ENCODE measurements at regions not wholly inside any gene's neighbourhood (a gene's known extent, or its start where the extent isn't known, plus 50 kb on each side); places are given as distances from the start of the nearest gene placed in this dataset.

DNA sequence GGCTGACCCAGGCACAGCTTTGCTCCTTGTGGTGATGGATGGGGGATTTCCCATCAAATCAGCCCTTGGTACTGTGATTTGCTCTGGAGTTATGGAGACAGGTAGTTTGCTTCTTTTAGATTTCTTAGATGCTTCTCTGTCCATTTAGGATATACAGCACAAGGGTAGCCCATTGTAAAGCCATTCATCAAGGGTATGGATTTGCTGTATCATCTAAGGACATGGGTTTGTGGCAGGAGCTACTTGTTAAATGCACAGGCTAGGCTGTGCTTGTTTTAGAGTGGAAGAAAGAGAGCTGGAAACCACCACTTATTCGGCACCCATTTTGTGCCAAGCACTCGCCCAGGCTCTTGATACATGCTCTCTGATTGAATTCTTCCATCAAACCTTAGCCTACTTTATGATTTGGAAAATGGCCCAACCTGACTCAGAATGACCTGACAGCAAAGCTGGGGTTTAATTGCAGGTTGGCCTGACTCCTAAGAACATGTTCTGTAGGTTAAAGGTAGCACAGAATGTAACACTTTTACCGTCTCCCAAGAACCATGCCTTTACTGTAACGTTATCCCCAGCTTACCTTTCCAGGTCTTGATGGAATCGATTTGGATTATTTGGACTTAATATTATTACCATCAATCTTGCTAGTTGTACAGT is 168.0 kb downstream of the SNX10 start:
- H3K4me2 ChIP-seq (ENCODE audit: insufficient read depth, low read length), result no peak overlapping the region
- no peak overlapping the region for H3K27ac ChIP-seq (ENCODE audit: low read depth, low read length)
- no peaks in the 10 kb centered on the region for H3K9me3 ChIP-seq (ENCODE audit: low read depth, low read length)
- H3K36me3 ChIP-seq (ENCODE audit: insufficient read depth, low read length), result no peaks in the 10 kb centered on the region
- H3K4me1 ChIP-seq (ENCODE audit: insufficient read depth, low read length), result no peaks in the 10 kb centered on the region
- no peaks in the 10 kb centered on the region for H3K27me3 ChIP-seq (ENCODE audit: insufficient read depth, low read length)
- TF ChIP-seq, protein P1, sequence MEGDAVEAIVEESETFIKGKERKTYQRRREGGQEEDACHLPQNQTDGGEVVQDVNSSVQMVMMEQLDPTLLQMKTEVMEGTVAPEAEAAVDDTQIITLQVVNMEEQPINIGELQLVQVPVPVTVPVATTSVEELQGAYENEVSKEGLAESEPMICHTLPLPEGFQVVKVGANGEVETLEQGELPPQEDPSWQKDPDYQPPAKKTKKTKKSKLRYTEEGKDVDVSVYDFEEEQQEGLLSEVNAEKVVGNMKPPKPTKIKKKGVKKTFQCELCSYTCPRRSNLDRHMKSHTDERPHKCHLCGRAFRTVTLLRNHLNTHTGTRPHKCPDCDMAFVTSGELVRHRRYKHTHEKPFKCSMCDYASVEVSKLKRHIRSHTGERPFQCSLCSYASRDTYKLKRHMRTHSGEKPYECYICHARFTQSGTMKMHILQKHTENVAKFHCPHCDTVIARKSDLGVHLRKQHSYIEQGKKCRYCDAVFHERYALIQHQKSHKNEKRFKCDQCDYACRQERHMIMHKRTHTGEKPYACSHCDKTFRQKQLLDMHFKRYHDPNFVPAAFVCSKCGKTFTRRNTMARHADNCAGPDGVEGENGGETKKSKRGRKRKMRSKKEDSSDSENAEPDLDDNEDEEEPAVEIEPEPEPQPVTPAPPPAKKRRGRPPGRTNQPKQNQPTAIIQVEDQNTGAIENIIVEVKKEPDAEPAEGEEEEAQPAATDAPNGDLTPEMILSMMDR (IDR thresholded peaks at IDR 0.05; ENCODE audit: extremely low read depth, low read depth, low read length), result no peak
- H3K4me3 ChIP-seq (ENCODE audit: insufficient read depth, low read length), result no peak overlapping the region
- no peak overlapping the region for H2AFZ ChIP-seq (ENCODE audit: low read length)
- no peaks in the 10 kb centered on the region for H3K79me2 ChIP-seq (ENCODE audit: insufficient read depth, low read length)
- no peak for DNase-seq (ENCODE audit: insufficient read length, low spot score, missing footprints)
- H4K20me1 ChIP-seq (ENCODE audit: insufficient read depth, low read length), result no peaks in the 10 kb centered on the region

DNA sequence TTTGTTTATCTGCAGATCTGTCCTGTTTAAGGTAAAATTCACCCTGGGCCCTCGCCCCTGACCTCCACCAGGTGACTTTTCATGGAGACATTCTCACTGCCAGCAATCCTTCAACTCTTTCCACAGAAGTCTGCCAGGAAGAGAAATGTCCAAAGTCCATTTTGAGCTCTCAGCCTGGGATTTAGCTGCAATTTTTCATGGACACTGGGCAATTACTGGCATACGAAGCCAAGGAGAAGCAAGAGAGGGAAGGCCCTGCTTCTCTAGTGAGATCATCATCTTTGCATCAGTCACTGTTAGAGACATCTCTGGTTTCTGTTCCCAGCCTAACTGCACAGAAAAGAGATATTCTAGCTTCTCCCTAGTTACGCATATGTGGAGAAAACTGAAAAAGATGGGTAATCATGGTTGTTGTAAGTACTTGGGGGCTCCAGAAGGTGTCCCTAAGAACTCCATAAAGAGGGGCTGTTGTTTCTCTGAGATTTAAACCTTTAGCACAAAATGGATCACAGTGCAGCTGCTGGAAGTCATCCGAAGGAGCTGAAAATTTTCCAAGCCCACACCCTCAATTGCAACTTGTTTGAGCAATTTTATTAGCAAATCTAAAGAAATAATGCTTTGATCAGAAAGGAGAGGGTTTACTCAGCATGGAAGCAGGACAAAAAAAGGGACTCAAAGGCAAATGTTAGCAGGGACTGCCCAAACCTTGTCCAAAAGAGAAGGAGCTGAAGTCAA is 168.9 kb downstream of the SNX10 start:
- Histone ChIP-seq H4K20me1 (ENCODE audit: insufficient read depth, low read length) (no peaks in the 10 kb centered on the region), H3K4me2 (ENCODE audit: insufficient read depth, low read length) (no peak overlapping the region), H3K79me2 (ENCODE audit: insufficient read depth, low read length) (no peaks in the 10 kb centered on the region), H3K36me3 (ENCODE audit: insufficient read depth, low read length) (no peaks in the 10 kb centered on the region), H3K27me3 (ENCODE audit: insufficient read depth, low read length) (no peaks in the 10 kb centered on the region), H3K9me3 (ENCODE audit: low read depth, low read length) (no peaks in the 10 kb centered on the region), H2AFZ (ENCODE audit: low read length) (no peak overlapping the region), H3K4me3 (ENCODE audit: insufficient read depth, low read length) (no peak overlapping the region), H3K4me1 (ENCODE audit: insufficient read depth, low read length) (no peaks in the 10 kb centered on the region), H3K27ac (ENCODE audit: low read depth, low read length) (no peak overlapping the region)
- DNase-seq (ENCODE audit: insufficient read length, low spot score, missing footprints), result no peak
- TF ChIP-seq, protein P1 (IDR thresholded peaks at IDR 0.05; ENCODE audit: extremely low read depth, low read depth, low read length), result no peak

DNA sequence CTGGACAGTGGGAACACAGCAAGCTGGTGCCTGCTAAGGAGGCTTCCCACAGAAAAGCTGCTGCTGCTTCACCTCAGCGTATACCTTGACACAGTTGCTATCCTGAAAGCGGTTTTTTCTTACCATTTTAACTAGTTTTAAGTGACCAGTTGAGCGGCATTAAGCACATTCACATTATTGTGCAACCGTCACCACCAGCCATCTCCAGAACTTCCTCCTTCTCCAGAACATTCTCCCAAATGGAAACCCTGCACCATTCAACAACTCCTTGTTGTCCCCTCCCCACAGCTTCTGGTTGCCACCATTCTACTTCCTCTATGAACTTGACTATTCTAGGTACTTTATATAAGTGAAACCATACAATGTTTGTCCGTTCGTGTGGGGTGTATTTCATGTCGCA is 169.9 kb downstream of the SNX10 start:
- H4K20me1 ChIP-seq (ENCODE audit: insufficient read depth, low read length), result no peaks in the 10 kb centered on the region
- no peak overlapping the region for H3K4me3 ChIP-seq (ENCODE audit: insufficient read depth, low read length)
- TF ChIP-seq, protein P1 (IDR thresholded peaks at IDR 0.05; ENCODE audit: extremely low read depth, low read depth, low read length), result no peak
- no peak overlapping the region for H2AFZ ChIP-seq (ENCODE audit: low read length)
- H3K27me3 ChIP-seq (ENCODE audit: insufficient read depth, low read length), result no peaks in the 10 kb centered on the region
- no peak overlapping the region for H3K27ac ChIP-seq (ENCODE audit: low read depth, low read length)
- no peaks in the 10 kb centered on the region for H3K4me1 ChIP-seq (ENCODE audit: insufficient read depth, low read length)
- H3K4me2 ChIP-seq (ENCODE audit: insufficient read depth, low read length), result no peak overlapping the region
- no peaks in the 10 kb centered on the region for H3K9me3 ChIP-seq (ENCODE audit: low read depth, low read length)
- no peak for DNase-seq (ENCODE audit: insufficient read length, low spot score, missing footprints)
- no peaks in the 10 kb centered on the region for H3K36me3 ChIP-seq (ENCODE audit: insufficient read depth, low read length)
- H3K79me2 ChIP-seq (ENCODE audit: insufficient read depth, low read length), result no peaks in the 10 kb centered on the region

DNA sequence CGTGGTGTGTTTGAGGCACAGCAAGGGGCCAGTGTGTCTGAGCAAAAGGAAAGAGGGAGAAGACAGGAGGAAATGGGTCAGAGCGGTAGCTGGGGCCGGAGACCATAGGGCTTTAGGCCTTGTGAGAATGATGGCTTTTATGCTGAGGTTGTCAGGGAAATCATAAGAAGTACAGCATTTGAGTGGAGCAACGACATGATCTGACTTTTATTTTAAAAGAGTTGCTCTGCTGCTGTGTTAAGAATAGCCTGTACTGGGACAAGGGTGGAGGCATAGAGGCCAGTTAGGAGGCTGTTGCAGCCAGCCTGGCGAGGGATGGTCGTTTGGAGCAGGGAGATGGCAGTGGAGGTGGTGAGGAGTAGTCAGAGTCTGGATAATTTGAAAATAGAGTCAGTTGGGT is 174.3 kb downstream of the SNX10 start:
- TF ChIP-seq, protein P1 (IDR thresholded peaks at IDR 0.05; ENCODE audit: extremely low read depth, low read depth, low read length), result no peak
- Histone ChIP-seq H3K36me3 (ENCODE audit: insufficient read depth, low read length) (no peaks in the 10 kb centered on the region), H3K27me3 (ENCODE audit: insufficient read depth, low read length) (no peaks in the 10 kb centered on the region), H3K4me1 (ENCODE audit: insufficient read depth, low read length) (no peaks in the 10 kb centered on the region), H3K9me3 (ENCODE audit: low read depth, low read length) (no peaks in the 10 kb centered on the region), H2AFZ (ENCODE audit: low read length) (no peak overlapping the region), H3K79me2 (ENCODE audit: insufficient read depth, low read length) (no peaks in the 10 kb centered on the region), H3K4me2 (ENCODE audit: insufficient read depth, low read length) (no peak overlapping the region), H3K4me3 (ENCODE audit: insufficient read depth, low read length) (no peak overlapping the region), H4K20me1 (ENCODE audit: insufficient read depth, low read length) (no peaks in the 10 kb centered on the region), H3K27ac (ENCODE audit: low read depth, low read length) (no peak overlapping the region)
- no peak for DNase-seq (ENCODE audit: insufficient read length, low spot score, missing footprints)
